Dendritic cell treated with granulocyte-macrophage colony-stimulating factor and Interleukin-4, amounts not matched to agents 40 ng/mL and 50 ng/mL, for 4 days (primary cell): ENCODE measurements at regions not wholly inside any gene's neighbourhood (a gene's known extent, or its start where the extent isn't known, plus 50 kb on each side); places are given as distances from the start of the nearest gene placed in this dataset.

Experiments
- H3K27ac Mint-ChIP-seq: one replicate; pipeline ENCODE4 v1.8.0; 2022; ENCODE audit warnings: mild to moderate bottlenecking, mixed read lengths
- H3K27me3 Mint-ChIP-seq: one replicate; pipeline ENCODE4 v1.8.0; 2022; ENCODE audit warnings: mild to moderate bottlenecking, mixed read lengths
- H3K36me3 Mint-ChIP-seq: one replicate; pipeline ENCODE4 v1.8.0; 2022; ENCODE audit warnings: low read depth, mixed read lengths
- H3K4me1 Mint-ChIP-seq: one replicate; pipeline ENCODE4 v1.8.0; 2022; ENCODE audit warnings: low read depth, mixed read lengths
- H3K4me3 Mint-ChIP-seq: one replicate; pipeline ENCODE4 v1.8.0; 2022; ENCODE audit warnings: mild to moderate bottlenecking, moderate library complexity, mixed read lengths
- H3K9me3 Mint-ChIP-seq: one replicate; pipeline ENCODE4 v1.8.0; 2022; ENCODE audit warnings: mixed read lengths
- intact Hi-C: fragments of 100-400 bp; cut with micrococcal nuclease; formaldehyde crosslinking; loops from one replicate; pipeline ENCODE4 v1.15.0; 2022

DNA sequence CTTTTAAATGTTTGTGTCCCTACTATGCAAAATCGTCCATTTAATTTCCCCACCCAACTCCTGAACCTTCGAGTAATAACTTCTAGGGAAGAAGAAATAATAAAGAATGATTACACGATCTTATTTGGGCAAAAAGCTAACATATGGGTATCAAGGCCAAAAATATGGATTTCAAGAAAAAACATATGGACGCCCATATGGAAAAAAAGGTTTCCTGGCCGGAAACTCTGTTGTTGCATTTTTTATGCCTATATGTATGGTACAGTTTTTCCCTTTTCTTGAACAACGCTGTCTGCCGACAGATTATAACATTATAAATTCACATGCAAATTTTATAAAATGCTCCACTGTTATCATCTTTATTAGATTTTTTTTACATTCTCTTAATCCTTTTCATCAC lies 167.6 kb upstream of the ESRRG start:
- intact Hi-C loops = no loop called here
- Mint-ChIP-seq H3K27ac (no peak overlapping the region), H3K27me3 (no peaks in the 10 kb centered on the region), H3K4me3 (no peak overlapping the region), H3K36me3 (no peaks in the 10 kb centered on the region), H3K4me1 (no peaks in the 10 kb centered on the region), H3K9me3 (no peaks in the 10 kb centered on the region)

DNA sequence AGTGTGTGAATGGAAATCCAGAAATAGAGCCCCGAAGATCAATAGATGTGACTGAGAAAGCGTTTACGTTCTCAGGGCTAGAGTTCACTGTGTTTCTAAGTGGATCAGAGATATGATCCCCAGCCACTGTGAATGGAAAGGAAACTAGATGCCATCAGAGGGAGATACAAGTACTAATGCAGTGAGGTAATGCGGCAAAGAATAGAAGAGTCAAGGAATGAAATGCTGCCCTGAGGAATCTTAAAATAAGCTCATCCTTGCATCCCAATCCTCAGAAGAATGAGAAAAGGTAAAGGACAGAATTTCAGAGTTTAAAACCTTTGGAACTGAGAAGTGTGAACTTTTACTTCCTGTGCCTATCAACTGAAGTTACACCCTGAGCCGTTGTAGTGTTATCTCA lies 165.5 kb upstream of the ESRRG start:
- H3K27ac Mint-ChIP-seq = no peak overlapping the region
- H3K4me1 Mint-ChIP-seq = no peaks in the 10 kb centered on the region
- H3K9me3 Mint-ChIP-seq = no peaks in the 10 kb centered on the region
- H3K27me3 Mint-ChIP-seq = no peaks in the 10 kb centered on the region
- no peak overlapping the region for H3K4me3 Mint-ChIP-seq
- H3K36me3 Mint-ChIP-seq = no peaks in the 10 kb centered on the region
- intact Hi-C loops = no loop called here

DNA sequence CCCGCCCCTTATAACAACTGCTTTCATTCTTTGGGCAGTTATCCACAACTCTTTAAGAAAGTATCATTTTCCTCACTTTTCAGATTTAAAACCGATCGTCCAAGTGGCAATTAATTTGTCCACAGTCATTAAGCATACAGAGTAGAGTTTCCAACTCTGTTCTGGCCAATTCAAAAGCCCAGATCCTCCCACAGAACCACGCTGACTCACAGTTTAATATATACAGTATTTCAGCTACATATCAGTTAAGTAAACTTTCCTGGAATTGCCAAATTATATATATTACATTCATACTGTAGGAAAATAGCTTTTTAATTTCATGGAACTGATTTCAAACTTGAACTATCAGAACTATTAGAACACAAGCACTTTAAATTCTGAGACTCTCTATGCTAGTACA lies 163.8 kb upstream of the ESRRG start:
- Mint-ChIP-seq H3K4me3 (no peak overlapping the region), H3K36me3 (no peaks in the 10 kb centered on the region), H3K27ac (no peak overlapping the region), H3K9me3 (no peaks in the 10 kb centered on the region), H3K27me3 (no peaks in the 10 kb centered on the region), H3K4me1 (no peaks in the 10 kb centered on the region)
- intact Hi-C loops = no loop called here

DNA sequence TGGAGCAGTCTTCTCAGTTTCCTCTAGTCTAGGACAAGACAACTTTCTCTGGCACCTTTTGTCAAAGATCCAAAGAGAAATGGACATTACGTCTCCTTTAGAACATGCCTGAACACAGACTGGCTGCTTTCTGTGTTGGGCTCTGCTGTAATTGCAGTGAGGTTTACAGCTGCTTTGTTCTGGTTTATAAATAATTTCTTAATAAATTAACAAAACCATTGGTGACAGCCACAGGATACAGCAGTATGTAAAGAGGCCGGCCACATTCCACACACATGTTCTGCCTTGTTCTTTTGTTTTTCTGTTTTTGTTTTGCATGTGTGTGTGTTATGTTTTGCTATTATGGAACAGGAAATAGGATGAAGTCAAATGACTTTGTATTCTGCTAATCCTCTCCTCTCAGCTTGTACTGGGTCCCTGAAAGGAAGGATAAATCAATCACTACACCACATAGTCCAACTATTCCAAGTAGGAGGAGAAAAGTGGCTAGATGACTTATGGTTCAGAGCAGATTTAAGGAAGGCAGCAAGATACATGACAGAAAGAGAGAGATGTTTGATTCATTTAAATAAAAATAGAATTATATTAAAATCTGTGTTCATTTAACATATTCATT lies 161.5 kb upstream of the ESRRG start:
- no peaks in the 10 kb centered on the region for H3K36me3 Mint-ChIP-seq
- no peaks in the 10 kb centered on the region for H3K27me3 Mint-ChIP-seq

DNA sequence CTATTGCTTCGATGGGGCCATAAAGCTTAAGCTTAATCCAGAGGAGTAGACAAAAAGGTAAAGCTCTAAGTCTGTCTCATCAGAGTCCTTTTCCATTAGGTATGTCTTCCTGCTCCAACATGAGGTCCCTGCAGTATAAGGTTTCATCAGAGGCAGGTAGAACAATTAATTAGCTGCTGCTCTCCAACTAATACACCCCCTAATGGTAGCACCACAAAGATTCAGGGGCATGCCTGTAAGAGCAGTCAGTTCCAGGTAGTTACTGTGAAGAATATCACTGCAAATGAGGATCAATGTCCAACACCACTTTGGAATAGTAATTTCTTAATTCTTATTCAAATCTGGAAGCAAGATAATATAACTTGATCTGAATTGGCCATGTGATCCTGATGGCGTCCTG lies 160.3 kb upstream of the ESRRG start:
- H3K4me3 Mint-ChIP-seq = no peak overlapping the region
- no peaks in the 10 kb centered on the region for H3K27me3 Mint-ChIP-seq
- intact Hi-C loops = no loop called here
- H3K27ac Mint-ChIP-seq = no peak overlapping the region
- no peaks in the 10 kb centered on the region for H3K9me3 Mint-ChIP-seq
- no peaks in the 10 kb centered on the region for H3K4me1 Mint-ChIP-seq
- H3K36me3 Mint-ChIP-seq = no peaks in the 10 kb centered on the region

More for the DNA sequence above, 161.5 kb upstream of the ESRRG start:
- H3K4me3 Mint-ChIP-seq = no peak overlapping the region
- intact Hi-C loops = no loop called here
- no peak overlapping the region for H3K27ac Mint-ChIP-seq
- no peaks in the 10 kb centered on the region for H3K9me3 Mint-ChIP-seq
- no peaks in the 10 kb centered on the region for H3K4me1 Mint-ChIP-seq

DNA sequence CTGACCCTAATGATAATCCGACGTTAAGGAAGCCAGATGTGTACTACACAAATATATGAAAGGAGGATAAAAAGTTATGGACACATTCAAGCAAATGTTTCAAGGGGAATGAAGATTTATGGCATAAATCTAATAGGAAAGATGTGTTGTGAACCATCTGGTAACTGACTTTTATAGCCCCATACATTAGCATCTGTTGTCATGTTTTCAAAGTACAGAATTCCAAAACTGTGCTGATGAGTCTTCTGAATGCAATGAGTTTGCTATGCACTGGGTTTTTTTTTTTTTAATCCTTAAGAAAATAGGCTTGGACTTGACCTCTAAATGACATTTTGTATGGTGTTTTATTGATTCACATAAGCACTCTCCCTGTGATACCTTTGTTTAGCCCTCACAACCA lies 158.5 kb upstream of the ESRRG start:
- Mint-ChIP-seq H3K27me3 (no peaks in the 10 kb centered on the region), H3K27ac (no peak overlapping the region), H3K4me1 (no peaks in the 10 kb centered on the region), H3K4me3 (no peak overlapping the region), H3K9me3 (no peaks in the 10 kb centered on the region), H3K36me3 (no peaks in the 10 kb centered on the region)
- intact Hi-C loops = no loop called here

DNA sequence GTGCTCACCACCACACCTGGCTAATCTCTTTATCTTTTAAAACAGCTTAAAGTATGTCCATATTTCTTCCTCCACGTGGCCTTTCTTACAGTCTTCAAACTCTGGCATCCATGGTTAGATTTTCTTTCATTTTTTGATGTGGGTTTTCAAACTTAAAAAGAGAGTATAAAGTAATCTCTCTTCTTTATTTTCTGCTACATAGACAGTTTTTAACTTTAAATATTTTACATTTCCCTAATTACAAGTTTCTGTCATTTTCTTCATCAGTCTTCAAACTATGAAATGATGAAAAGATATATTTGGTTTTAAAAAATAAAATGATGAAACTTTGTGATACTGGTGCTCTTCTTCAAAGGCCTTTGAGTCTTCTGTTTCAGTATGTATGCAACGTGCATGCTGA lies 143.5 kb upstream of the ESRRG start:
- no peaks in the 10 kb centered on the region for H3K4me1 Mint-ChIP-seq
- H3K4me3 Mint-ChIP-seq = no peak overlapping the region
- H3K36me3 Mint-ChIP-seq = no peaks in the 10 kb centered on the region
- H3K27me3 Mint-ChIP-seq = no peaks in the 10 kb centered on the region
- intact Hi-C loops = no loop called here
- no peaks in the 10 kb centered on the region for H3K9me3 Mint-ChIP-seq
- no peak overlapping the region for H3K27ac Mint-ChIP-seq

DNA sequence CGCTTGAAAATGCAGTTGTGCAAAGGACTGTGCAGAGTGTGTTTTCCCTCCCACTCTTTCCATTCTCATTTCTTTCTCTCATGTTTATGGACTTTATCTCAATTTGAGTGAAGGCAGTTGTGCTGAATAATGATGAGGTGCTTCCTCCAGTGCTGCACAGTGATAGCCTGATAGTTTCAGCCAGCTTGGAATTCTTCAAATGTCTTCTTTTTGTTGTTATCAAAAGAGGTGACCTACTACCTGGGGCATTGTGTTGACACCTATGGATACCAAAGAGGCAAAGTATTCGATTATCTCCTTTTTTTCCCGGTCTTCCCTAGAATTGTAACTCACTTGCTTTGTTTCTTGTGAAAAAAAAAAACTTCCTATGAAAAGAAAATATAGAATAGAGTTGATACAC lies 132.6 kb upstream of the ESRRG start:
- Mint-ChIP-seq H3K4me1 (no peaks in the 10 kb centered on the region), H3K4me3 (no peak overlapping the region), H3K9me3 (peaks cover 9% of the 10 kb centered on the region), H3K27me3 (no peaks in the 10 kb centered on the region), H3K27ac (no peak overlapping the region), H3K36me3 (no peaks in the 10 kb centered on the region)
- intact Hi-C loops = no loop called here

DNA sequence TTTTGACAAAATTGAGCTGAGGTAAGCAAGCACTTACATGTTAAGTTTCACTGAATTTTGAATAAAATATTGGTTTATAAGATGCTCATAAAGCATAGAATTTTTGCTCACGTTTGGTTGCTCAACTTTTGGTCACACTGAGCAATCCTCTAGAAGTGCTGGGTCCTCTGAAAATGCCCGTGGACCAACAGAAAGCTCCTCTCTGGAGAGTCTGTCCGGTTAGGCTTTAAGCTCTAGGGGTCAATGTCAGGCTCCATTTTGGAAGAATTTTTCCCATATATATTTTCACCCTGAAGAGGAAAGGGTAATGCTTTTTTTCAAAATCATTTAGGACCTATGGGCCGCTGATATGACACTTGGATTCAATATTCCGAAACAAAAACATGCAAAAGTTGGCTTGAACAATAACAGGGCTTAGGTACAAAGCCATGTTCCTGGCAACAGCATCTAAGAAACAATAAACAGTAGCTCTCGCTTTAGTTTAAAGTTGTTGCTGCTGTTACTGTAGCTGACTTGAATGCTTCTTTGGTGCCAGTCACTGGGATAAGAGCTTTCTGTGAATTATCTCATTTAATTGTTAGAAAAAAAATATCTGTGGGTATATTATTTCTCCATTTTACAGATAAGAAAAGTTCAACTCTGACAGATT lies 131.7 kb upstream of the ESRRG start:
- H3K27me3 Mint-ChIP-seq = no peaks in the 10 kb centered on the region
- intact Hi-C loops = no loop called here
- H3K27ac Mint-ChIP-seq = no peak overlapping the region
- H3K9me3 Mint-ChIP-seq = peaks cover 9% of the 10 kb centered on the region
- no peaks in the 10 kb centered on the region for H3K4me1 Mint-ChIP-seq
- no peaks in the 10 kb centered on the region for H3K36me3 Mint-ChIP-seq
- H3K4me3 Mint-ChIP-seq = no peak overlapping the region

DNA sequence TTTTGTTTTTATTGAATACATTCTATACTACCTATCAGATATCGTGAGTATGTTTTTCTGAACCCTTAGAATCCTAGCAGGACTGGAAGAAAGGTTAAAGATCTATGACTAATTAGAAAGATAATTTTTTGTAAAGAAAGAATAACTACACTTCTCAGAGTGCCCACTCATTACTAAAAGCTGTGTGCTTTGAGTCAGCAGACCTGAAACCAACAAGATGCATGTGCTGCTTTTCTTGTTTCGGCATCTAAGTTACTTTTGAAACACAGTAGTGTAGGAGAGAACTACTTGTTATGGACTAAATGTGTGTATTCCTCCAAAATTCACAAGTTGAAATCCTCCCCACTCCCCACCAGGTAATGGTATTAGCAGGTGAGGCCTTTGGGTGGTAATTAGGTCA lies 127.8 kb upstream of the ESRRG start:
- intact Hi-C loops = no loop called here
- no peak overlapping the region for H3K27ac Mint-ChIP-seq
- H3K27me3 Mint-ChIP-seq = no peaks in the 10 kb centered on the region
- H3K4me3 Mint-ChIP-seq = no peak overlapping the region
- no peaks in the 10 kb centered on the region for H3K4me1 Mint-ChIP-seq
- no peaks in the 10 kb centered on the region for H3K36me3 Mint-ChIP-seq
- peaks cover 9% of the 10 kb centered on the region for H3K9me3 Mint-ChIP-seq

DNA sequence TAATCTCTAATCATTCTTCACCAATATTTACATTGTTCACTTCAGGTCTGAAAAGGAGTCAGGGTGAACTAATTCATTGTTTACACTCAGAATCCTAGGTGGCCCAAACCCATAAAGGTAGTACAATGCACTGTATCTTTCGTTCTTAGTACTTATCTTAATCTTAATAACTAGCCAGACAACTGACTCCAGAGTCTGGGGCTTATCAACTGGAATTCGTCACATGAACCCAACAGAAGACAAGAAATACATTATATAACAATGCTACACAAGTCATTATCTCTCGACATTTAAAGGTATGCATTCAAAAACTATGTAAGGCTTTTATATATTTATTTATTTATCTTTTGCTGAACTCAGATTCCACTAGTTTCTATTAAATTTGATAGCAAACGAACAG lies 125.9 kb upstream of the ESRRG start:
- H3K4me3 Mint-ChIP-seq = no peak overlapping the region
- H3K36me3 Mint-ChIP-seq = no peaks in the 10 kb centered on the region
- H3K9me3 Mint-ChIP-seq = peaks cover 9% of the 10 kb centered on the region
- intact Hi-C loops = no loop called here
- no peak overlapping the region for H3K27ac Mint-ChIP-seq
- no peaks in the 10 kb centered on the region for H3K27me3 Mint-ChIP-seq
- H3K4me1 Mint-ChIP-seq = no peaks in the 10 kb centered on the region

DNA sequence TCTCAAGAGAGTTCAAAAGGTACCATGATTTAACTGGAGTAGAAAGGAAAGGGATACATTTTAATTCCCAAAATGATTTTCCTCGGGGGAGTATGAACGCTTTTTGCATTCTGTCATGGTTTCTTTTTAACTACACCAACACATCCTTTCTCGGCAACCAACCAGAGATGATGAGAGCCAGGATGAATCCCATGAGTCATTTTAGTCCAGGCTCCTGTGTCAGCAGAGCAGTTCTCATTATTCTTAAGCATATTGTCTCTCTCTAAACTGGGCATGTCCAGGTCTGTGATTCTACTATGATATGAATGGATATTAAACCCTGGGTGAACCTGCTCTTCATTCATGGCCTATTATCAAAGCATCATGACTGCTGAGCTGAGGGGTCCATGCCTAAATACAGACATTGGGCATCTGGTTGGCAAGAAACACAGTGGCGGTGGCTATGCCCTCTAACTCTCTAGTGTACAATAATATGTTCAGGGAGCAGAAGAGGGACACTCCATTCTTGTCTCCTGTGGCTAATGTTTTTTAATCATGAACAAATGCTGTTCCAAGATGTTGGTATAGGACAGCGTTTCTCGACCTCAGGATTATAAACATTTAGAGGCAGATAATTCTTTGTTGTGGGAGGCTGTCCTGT lies 124.3 kb upstream of the ESRRG start:
- Mint-ChIP-seq H3K36me3 (no peaks in the 10 kb centered on the region), H3K27ac (no peak overlapping the region), H3K9me3 (no peaks in the 10 kb centered on the region), H3K27me3 (no peaks in the 10 kb centered on the region), H3K4me3 (no peak overlapping the region), H3K4me1 (no peaks in the 10 kb centered on the region)
- intact Hi-C loops = no loop called here

DNA sequence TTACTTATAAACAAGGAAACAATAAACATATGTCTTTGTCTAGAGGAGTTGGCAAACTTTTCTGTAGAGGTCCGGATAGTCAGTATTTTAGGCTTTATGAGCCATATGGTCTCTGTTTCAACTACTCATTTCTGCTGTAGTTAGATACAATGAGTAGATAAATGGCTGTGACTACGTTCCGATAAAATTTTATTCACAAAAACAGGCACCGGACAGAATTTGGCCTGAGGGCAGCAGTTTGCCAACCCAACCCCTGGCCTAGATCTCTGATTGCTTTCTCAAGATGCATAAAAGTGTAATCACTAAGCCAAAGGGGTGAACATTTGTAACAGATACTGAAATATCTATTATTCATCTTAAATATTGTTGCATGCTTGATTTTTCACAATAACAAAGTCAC lies 123.1 kb upstream of the ESRRG start:
- Mint-ChIP-seq H3K4me1 (no peaks in the 10 kb centered on the region), H3K4me3 (no peak overlapping the region), H3K27me3 (no peaks in the 10 kb centered on the region), H3K36me3 (no peaks in the 10 kb centered on the region), H3K9me3 (no peaks in the 10 kb centered on the region), H3K27ac (no peak overlapping the region)
- intact Hi-C loops = no loop called here

DNA sequence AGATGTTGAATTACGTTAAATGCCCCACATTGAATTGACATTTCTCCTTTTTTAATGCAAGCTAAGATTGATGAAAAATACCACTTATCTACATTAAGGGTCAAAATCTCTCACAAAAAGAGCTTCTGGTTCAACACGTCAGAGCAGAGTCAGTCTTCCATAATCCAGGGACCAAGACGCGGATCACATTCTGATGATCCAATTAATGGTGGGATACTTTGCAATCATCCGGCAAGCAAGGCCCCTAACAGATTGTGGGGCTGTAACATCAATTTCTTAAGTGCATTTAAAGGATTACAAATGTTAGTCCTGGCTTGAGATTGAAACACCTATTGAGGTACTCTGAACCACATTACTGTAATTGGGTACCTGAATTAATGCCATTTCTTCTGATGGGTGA lies 120.2 kb upstream of the ESRRG start:
- no peak overlapping the region for H3K4me3 Mint-ChIP-seq
- no peaks in the 10 kb centered on the region for H3K36me3 Mint-ChIP-seq
- H3K4me1 Mint-ChIP-seq = no peaks in the 10 kb centered on the region
- no peaks in the 10 kb centered on the region for H3K27me3 Mint-ChIP-seq
- no peaks in the 10 kb centered on the region for H3K9me3 Mint-ChIP-seq
- H3K27ac Mint-ChIP-seq = no peak overlapping the region
- intact Hi-C loops = no loop called here

DNA sequence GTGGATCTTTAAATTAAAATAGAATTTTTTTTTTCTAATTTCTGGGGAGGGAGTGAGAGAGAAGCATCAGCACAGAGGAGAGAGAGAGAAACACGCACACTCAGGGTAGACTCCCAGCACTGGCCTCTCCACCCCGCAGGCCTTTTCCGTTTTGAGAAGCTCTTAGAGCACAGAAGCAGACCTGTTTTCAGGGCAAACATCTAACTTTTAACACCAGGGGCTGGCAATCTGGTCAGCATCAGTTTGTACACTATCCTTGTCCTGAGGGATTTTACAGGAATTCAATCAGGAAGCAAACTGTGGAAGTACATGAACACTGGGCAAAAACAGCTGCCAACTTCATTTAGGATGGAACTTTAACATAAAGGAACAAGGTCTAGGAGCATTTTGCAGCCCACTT lies 117.9 kb upstream of the ESRRG start:
- no peaks in the 10 kb centered on the region for H3K27me3 Mint-ChIP-seq
- no peaks in the 10 kb centered on the region for H3K9me3 Mint-ChIP-seq
- H3K27ac Mint-ChIP-seq = no peak overlapping the region
- no peaks in the 10 kb centered on the region for H3K36me3 Mint-ChIP-seq
- H3K4me3 Mint-ChIP-seq = no peak overlapping the region
- intact Hi-C loops = no loop called here
- H3K4me1 Mint-ChIP-seq = no peaks in the 10 kb centered on the region
